Spleen (tissue), 11 donors: ENCODE measurements at regions not wholly inside any gene's neighbourhood (a gene's known extent, or its start where the extent isn't known, plus 50 kb on each side); places are given as distances from the start of the nearest gene placed in this dataset.

Source experiments
- DNase-seq: peaks from one replicate; pipeline ENCODE4 v3.0.0-alpha.2; 2020
- H3K27ac ChIP-seq, 8 donors: fragments of 200-600 bp; sonication (generic) in 7 of 8; 1 replicate in 4 of 8; 2 replicates in 4 of 8; pipeline versions ENCODE4 v1.5.0 to v1.8.0; 2016 to 2021; ENCODE audit warnings: inconsistent platforms in 4 of 8, mild to moderate bottlenecking in 4 of 8, moderate library complexity in 1 of 8
- H3K27me3 ChIP-seq, 7 donors: fragments of 200-600 bp; sonication (generic) in 6 of 7; replicated peaks in 1 of 7; 1 replicate in 4 of 7; 2 replicates in 3 of 7; pipeline versions ENCODE4 v1.5.0 to v1.8.0; 2016 to 2021; ENCODE audit warnings: inconsistent platforms in 3 of 7, mild to moderate bottlenecking in 1 of 7
- H3K36me3 ChIP-seq, 6 donors: fragments of 200-600 bp; sonication (generic) in 5 of 6; 1 replicate in 4 of 6; 2 replicates in 2 of 6; pipeline versions ENCODE4 v1.5.0 to v1.8.0; 2016 to 2021; ENCODE audit warnings: inconsistent platforms in 2 of 6
- H3K4me1 ChIP-seq, 6 donors: fragments of 200-600 bp; sonication (generic) in 5 of 6; 1 replicate in 3 of 6; 2 replicates in 3 of 6; pipeline versions ENCODE4 v1.5.0 to v1.8.0; 2016 to 2021; ENCODE audit warnings: inconsistent platforms in 3 of 6
- H3K4me3 ChIP-seq, 8 donors: fragments of 200-600 bp; sonication (generic) in 7 of 8; 1 replicate in 4 of 8; 2 replicates in 4 of 8; pipeline versions ENCODE4 v1.5.0 to v1.8.0; 2016 to 2021; ENCODE audit warnings: inconsistent platforms in 4 of 8, mild to moderate bottlenecking in 4 of 8, moderate library complexity in 2 of 8
- H3K9me3 ChIP-seq, 8 donors: fragments of 200-600 bp; sonication (generic) in 7 of 8; 1 replicate in 4 of 8; 2 replicates in 4 of 8; pipeline versions ENCODE4 v1.5.0 to v1.8.0; 2016 to 2021; ENCODE audit warnings: inconsistent platforms in 4 of 8
- POLR2A ChIP-seq, 3 donors: fragments of 450-650 bp; IDR thresholded peaks; one replicate each; pipeline ENCODE4 v1.5.1; 2017; ENCODE audit warnings: antibody characterized with exemption in 3 of 3, mild to moderate bottlenecking in 1 of 3
- POLR2AphosphoS5 ChIP-seq, 3 donors: sonication (generic); formaldehyde crosslinking; IDR thresholded peaks; one replicate each; pipeline ENCODE4 v1.5.1; 2017; ENCODE audit warnings: antibody characterized with exemption in 3 of 3
- WGBS, 5 donors: extraction: QIAGEN DNeasy Blood & Tissue Kit in 3 of 5; methylation state at CpG; one replicate each; pipeline versions ENCODE4 v1.1.5 to v1.1.7; 2013 to 2018; 5-methylcytosine and 5-hydroxymethylcytosine counted together
- intact Hi-C: fragments of 100-400 bp; cut with DNase I; formaldehyde crosslinking; loops from one replicate; pipeline ENCODE4 v1.15.0; 2023; ENCODE audit warnings: low total_unique reads
- TF ChIP-seq, protein P1 (sequence below), 11 experiments: fragments of 200-600 bp in 7 of 11; fragments of 450-650 bp in 4 of 11; sonication (generic) in 4 of 11; IDR thresholded peaks in 8 of 11; conservative IDR thresholded peaks in 3 of 11; 1 replicate in 7 of 11; 2 replicates in 4 of 11; pipeline versions ENCODE4 v1.4.0 to v1.8.0; 2016 to 2021; ENCODE audit warnings: antibody characterized with exemption in 11 of 11, inconsistent platforms in 4 of 11, mild to moderate bottlenecking in 1 of 11
- donor health status: healthy with polysubstance abuse.
- donor health status: DM: no; HTN: no; CAD: no; lungs with moderate emphysema.
- donor health status: DM: no; HTN: no; CAD: no.
- donor health status: Bipolar disorder and iron deficiency.
- donor health status: healthy.
- donor health status: DM: no; HTN: no; CAD: no.
- donor health status: DM: yes; HTN: yes; CAD: no.

DNA sequence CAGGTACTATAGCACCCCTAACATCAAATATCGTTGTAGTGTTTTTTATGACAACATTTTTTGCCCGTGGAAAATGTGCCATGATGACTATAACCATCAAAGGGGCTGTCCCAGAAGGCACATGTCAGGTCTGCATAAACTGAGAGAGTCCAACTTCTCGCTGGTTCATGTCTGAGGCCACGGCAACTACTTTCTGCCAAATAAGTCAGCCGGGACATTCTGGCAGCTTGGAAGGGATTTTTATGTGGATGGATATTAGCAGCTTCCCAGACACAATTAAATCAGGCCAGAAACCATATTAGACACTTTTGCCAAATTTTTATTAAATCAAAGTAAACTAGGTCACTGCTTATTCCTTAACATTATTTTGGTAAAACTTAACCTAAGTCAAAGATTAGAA is 477.4 kb upstream of the FZD8 start:
- no peak for DNase-seq
- TF ChIP-seq, protein P1, sequence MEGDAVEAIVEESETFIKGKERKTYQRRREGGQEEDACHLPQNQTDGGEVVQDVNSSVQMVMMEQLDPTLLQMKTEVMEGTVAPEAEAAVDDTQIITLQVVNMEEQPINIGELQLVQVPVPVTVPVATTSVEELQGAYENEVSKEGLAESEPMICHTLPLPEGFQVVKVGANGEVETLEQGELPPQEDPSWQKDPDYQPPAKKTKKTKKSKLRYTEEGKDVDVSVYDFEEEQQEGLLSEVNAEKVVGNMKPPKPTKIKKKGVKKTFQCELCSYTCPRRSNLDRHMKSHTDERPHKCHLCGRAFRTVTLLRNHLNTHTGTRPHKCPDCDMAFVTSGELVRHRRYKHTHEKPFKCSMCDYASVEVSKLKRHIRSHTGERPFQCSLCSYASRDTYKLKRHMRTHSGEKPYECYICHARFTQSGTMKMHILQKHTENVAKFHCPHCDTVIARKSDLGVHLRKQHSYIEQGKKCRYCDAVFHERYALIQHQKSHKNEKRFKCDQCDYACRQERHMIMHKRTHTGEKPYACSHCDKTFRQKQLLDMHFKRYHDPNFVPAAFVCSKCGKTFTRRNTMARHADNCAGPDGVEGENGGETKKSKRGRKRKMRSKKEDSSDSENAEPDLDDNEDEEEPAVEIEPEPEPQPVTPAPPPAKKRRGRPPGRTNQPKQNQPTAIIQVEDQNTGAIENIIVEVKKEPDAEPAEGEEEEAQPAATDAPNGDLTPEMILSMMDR (IDR thresholded peaks at IDR 0.05 in 8 of 11, conservative IDR thresholded peaks at IDR 0.05 in 3 of 11), result no peak
- no peaks in the 10 kb centered on the region for H3K4me1 ChIP-seq
- H3K27ac ChIP-seq, result no peak overlapping the region
- 63 to 86% (median 80%) methylated on average over 5 of the region's 5 CpGs for WGBS, 5 donors
- peaks cover 0 to 4% (median 0%) of the 10 kb centered on the region in 8 donors for H3K9me3 ChIP-seq
- no peaks in the 10 kb centered on the region for H3K27me3 ChIP-seq
- intact Hi-C loops, result no loop called here
- no peak overlapping the region for H3K4me3 ChIP-seq
- no peaks in the 10 kb centered on the region for H3K36me3 ChIP-seq

DNA sequence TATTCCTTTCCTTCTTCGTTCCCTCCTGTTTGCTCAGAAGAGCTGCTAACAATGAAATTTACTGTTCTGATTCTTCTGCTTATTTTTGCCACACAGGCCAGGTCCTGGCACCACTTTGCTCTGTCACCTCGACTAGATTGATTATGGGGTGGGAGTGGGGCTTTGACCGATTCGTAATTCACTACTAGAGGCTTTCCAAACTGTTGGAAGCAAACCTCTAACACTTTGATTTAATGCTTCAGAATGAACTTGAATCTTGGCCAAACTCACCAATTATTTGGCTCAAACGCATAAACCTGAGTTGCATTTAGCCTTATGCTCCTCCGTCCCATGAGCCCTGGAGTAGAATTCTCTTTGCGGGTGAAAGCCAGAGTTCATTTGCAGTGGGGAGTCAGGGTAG is 476.2 kb upstream of the FZD8 start:
- intact Hi-C loops, result no loop called here
- Histone ChIP-seq H3K4me3 (no peak overlapping the region), H3K27me3 (no peaks in the 10 kb centered on the region), H3K9me3 (no peaks in the 10 kb centered on the region), H3K4me1 (no peaks in the 10 kb centered on the region), H3K36me3 (no peaks in the 10 kb centered on the region), H3K27ac (no peak overlapping the region)
- DNase-seq, result no peak
- no peak for TF ChIP-seq POLR2AphosphoS5 (IDR thresholded peaks at IDR 0.05)
- TF ChIP-seq POLR2A (IDR thresholded peaks at IDR 0.05), result no peak
- TF ChIP-seq, protein P1 (IDR thresholded peaks at IDR 0.05 in 8 of 11, conservative IDR thresholded peaks at IDR 0.05 in 3 of 11), result no peak
- WGBS, 5 donors, result 77 to 88% (median 82%) methylated on average over 7 of the region's 7 CpGs

DNA sequence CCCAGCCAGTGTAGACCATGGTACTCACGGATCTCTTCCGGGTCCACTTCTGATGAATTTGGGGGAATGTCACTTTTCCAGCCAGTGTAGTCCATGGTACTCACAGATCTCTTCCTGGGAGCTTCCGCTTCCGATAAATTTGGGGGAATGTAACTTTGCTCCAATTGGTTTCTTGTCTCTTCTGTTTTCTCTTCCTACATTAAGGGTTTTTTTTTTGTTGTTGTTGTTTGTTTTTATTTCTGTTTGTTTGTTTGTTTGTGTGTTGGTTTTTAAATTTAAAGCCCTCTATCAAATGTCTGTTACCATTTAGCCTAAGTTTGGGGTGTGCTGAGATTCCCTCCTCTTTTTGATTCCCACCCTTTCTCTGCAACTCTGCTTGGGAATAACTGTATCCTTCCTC is 475.8 kb upstream of the FZD8 start:
- Histone ChIP-seq H3K4me3 (no peak overlapping the region), H3K36me3 (no peaks in the 10 kb centered on the region), H3K4me1 (no peaks in the 10 kb centered on the region), H3K27me3 (no peaks in the 10 kb centered on the region), H3K9me3 (no peaks in the 10 kb centered on the region), H3K27ac (no peak overlapping the region)
- WGBS, 5 donors, result 65 to 85% (median 66%) methylated on average over 4 of the region's 4 CpGs
- no peak for DNase-seq
- TF ChIP-seq, protein P1 (IDR thresholded peaks at IDR 0.05 in 8 of 11, conservative IDR thresholded peaks at IDR 0.05 in 3 of 11), result no peak
- TF ChIP-seq POLR2A (IDR thresholded peaks at IDR 0.05) (no peak), POLR2AphosphoS5 (IDR thresholded peaks at IDR 0.05) (no peak)
- intact Hi-C loops, result no loop called here

DNA sequence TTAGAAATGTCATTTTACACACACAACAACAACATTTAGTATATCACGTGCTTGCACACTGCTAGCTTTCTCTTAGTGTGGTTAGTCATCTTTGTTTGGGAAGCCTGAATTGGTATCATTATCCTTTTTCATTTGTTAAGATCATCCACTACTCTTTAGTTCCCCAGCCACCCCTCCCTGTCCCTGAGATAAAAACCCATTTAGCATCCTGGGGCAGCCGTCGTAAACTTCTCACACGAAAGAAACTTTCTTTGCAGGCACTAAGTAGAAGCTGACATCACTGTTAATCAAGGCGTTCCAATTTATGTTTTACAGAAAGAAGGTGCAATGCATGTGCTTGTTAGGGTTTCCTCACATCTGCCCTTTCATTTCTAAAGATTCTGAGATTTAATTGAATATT is 475.1 kb upstream of the FZD8 start:
- intact Hi-C loops, result no loop called here
- no peak overlapping the region for H3K27ac ChIP-seq
- no peak for TF ChIP-seq POLR2A (IDR thresholded peaks at IDR 0.05)
- TF ChIP-seq POLR2AphosphoS5 (IDR thresholded peaks at IDR 0.05), result no peak
- TF ChIP-seq, protein P1 (IDR thresholded peaks at IDR 0.05 in 8 of 11, conservative IDR thresholded peaks at IDR 0.05 in 3 of 11), result no peak
- DNase-seq, result no peak
- no peak overlapping the region for H3K4me3 ChIP-seq
- 85 to 93% (median 89%) methylated on average over 5 of the region's 5 CpGs for WGBS, 5 donors
- H3K36me3 ChIP-seq, result no peaks in the 10 kb centered on the region
- no peaks in the 10 kb centered on the region for H3K27me3 ChIP-seq
- H3K4me1 ChIP-seq, result no peaks in the 10 kb centered on the region
- no peaks in the 10 kb centered on the region for H3K9me3 ChIP-seq
